Rectal smooth muscle tissue (tissue), 1 donor: ENCODE measurements at regions not wholly inside any gene's neighbourhood (a gene's known extent, or its start where the extent isn't known, plus 50 kb on each side); places are given as distances from the start of the nearest gene placed in this dataset.

ENCODE experiments used
- H3K27ac ChIP-seq: one replicate; pipeline ENCODE4 v1.7.0; 2013; ENCODE audit warnings: low read depth, low read length, inconsistent platforms
- H3K27me3 ChIP-seq: one replicate; pipeline ENCODE4 v1.7.0; 2013; ENCODE audit warnings: low read length; ENCODE audit not compliant: control insufficient read depth, insufficient read depth
- H3K36me3 ChIP-seq: one replicate; pipeline ENCODE4 v1.7.0; 2013; ENCODE audit warnings: low read length; ENCODE audit not compliant: control insufficient read depth, insufficient read depth
- H3K4me1 ChIP-seq: one replicate; pipeline ENCODE4 v1.7.0; 2013; ENCODE audit warnings: low read length; ENCODE audit not compliant: control insufficient read depth, insufficient read depth
- H3K4me3 ChIP-seq: one replicate; pipeline ENCODE4 v1.7.0; 2013; ENCODE audit warnings: low read length
- H3K9ac ChIP-seq: one replicate; pipeline ENCODE4 v1.7.0; 2013; ENCODE audit warnings: low read length

DNA sequence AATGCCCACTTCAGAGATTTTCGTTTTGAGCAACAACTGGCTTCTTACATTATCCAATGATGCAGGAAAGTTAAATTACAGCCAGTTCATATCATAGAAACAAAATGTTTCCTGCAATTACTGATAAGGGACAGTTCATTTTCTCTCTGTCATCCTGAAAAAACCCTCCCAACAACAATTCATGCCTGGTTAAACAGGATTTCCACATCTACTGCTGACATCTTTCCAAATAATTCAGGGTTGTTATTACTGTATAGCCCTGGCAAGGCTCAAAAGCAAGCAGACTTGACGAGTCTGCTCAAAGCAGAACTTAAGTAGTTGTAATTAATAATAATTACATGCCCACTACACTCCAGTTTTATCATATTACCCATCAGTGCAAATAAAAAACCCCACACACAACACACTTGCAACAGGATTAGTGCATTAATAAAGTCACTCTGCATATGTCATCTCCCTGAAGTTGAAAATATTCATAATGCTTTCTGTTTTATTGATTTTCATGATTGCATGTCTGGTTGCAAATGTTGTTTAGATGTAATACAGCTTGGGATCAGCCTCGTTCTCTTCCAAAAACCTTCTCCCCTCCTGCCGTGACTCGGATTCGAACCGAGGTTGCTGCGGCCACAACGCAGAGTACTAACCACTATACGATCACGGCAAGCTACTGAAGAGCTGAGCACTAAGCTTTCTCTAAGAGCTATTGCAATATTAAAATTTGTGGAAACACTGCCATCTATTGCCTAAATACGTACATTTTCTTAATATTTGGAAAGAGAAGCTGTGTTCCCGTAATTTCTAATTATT lies 119.6 kb upstream of the NFIB start:
- Histone ChIP-seq H3K27me3 (no peaks in the 10 kb centered on the region), H3K36me3 (no peaks in the 10 kb centered on the region), H3K9ac (no peak overlapping the region), H3K4me3 (no peak overlapping the region), H3K4me1 (peaks cover 8% of the 10 kb centered on the region), H3K27ac (no peak overlapping the region)

DNA sequence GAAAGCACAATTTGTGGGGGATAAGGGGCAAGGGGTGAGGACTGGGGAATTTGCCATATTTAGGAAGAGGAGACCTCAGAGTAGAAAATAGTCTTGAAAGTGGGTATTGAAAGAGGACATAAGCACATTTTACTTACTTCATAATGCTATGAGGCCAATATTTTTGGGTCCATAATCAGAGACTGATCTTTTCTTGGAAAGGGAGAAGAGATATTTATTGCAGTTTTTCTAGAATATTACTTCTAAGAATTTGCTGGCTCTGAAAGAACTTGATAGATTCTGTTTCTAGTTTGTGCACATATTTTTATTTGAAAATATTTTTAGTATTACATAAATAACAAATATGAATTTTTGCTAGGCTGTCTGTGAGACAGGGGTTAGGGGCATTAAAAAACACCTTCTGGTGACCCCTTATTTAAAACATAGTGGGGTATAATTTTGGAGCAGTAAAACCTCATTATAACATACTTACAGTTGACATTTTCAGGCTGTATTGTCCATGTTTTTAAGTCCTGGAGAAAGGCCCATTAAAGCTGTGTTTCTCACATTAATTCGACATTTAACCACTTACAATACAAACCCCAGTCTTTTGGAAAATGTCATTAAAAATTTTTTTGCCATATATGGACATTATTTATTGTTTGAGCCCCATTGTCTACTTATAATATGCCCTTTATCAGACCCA lies 118.9 kb upstream of the NFIB start:
- Histone ChIP-seq H3K4me3 (no peak overlapping the region), H3K36me3 (no peaks in the 10 kb centered on the region), H3K9ac (no peak overlapping the region), H3K4me1 (peaks cover 8% of the 10 kb centered on the region), H3K27ac (no peak overlapping the region), H3K27me3 (no peaks in the 10 kb centered on the region)

DNA sequence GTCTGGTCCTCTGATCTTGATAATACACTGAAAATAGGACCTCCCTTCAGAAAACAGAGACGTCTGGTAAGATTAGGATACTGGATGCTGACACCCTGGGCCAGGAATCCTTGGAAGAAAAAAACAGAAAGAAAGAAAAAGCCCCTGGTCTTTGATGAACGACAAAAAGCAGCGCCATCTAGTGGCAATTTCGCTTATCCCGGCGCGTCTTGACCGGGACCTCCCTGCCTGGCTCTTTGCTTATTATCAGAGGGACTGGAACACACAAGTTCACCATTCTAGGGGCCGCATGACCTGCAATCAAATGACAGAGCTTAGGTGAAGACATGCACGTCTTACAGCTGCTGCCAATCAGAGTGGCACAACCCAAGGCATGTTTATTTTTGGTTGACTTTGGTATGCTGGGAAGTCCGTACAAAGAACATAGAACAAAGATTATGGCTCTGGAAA lies 114.9 kb upstream of the NFIB start:
- Histone ChIP-seq H3K4me3 (no peak overlapping the region), H3K27me3 (no peaks in the 10 kb centered on the region), H3K9ac (no peak overlapping the region), H3K36me3 (no peaks in the 10 kb centered on the region), H3K4me1 (peaks cover 8% of the 10 kb centered on the region), H3K27ac (no peak overlapping the region)

DNA sequence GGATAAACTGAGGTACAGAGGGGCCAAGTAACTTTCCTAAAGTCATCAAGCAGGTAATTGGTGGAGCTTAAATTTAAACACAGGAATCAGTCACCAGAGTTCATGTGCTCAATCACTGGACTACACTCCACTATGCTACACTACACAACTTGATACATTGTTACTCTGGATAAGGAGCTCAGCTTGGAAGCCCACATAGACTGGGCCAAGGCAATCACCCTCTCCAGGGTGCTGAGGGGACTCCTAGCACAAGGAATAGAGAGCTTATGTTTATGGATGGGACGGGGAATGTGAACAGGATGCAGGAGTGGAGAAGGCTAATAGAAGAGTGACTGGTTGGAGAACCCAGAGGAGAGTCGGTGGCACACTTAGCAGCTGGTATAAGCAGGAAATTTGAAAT lies 113.5 kb upstream of the NFIB start:
- Histone ChIP-seq H3K27me3 (no peaks in the 10 kb centered on the region), H3K36me3 (no peaks in the 10 kb centered on the region), H3K9ac (no peak overlapping the region), H3K4me3 (no peak overlapping the region), H3K27ac (no peak overlapping the region), H3K4me1 (no peaks in the 10 kb centered on the region)

DNA sequence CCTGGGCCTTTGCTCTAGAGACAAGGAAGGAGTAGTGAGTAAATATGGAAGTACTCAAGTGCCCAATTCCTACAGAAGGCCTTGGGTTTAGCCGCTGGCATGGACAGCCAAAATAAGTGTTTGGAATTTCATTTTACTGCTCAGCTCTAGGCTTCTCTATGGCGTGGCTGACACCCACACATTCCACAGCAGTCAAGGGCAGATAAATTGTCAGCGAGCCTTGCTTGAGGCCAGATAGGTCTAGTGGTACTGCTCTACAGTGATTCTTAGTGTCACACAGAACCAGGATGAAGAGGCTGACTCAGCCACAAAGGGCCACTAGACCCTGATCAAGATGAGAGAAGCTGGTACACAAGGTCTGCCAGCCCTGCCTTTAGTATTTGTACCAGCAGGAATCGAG lies 111.0 kb upstream of the NFIB start:
- Histone ChIP-seq H3K4me1 (no peaks in the 10 kb centered on the region), H3K4me3 (no peak overlapping the region), H3K36me3 (no peaks in the 10 kb centered on the region), H3K27me3 (no peaks in the 10 kb centered on the region), H3K9ac (no peak overlapping the region), H3K27ac (no peak overlapping the region)

DNA sequence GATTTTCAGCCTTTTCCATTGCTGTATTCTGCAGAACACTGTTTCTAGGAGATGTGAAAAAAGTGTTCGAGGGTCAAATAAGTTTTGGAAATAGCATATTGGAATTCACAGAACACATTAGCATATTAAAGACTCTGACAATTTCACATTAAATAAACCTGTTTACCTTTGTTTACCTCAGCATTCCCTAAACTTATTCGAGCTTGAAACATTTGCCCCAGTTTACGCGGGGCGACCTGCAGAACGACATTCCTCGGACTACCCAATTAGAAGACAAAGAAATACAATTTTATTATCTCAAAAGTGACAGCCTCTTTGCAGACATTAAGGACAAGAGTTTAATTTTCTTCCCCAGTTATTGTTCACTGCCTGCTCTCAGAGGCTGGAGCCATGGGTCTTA lies 110.3 kb upstream of the NFIB start:
- no peaks in the 10 kb centered on the region for H3K27me3 ChIP-seq
- H3K4me1 ChIP-seq = no peaks in the 10 kb centered on the region
- H3K4me3 ChIP-seq = no peak overlapping the region
- no peak overlapping the region for H3K9ac ChIP-seq
- H3K36me3 ChIP-seq = no peaks in the 10 kb centered on the region
- H3K27ac ChIP-seq = no peak overlapping the region

DNA sequence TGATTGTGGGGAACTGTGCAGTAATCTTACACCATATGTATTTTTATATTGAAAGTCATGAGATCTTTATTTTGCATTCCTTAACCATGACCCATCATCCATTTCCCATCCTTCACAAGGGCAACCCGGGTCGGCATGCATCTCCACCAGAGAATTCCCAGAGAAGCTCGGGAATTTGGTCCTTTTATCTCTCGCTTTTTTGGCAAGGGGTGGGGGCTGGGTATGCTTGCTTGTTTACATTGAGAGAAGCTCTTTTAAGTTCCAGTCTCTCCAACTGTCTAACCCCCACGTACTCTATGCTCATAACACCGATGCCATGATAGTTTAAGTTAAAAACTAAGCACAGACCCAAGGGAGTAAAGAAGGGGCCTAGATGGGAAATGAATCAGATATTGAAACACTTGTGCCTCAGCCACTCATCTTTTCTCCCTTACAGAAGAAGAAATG lies 109.9 kb upstream of the NFIB start:
- no peak overlapping the region for H3K4me3 ChIP-seq
- H3K27ac ChIP-seq = no peak overlapping the region
- H3K9ac ChIP-seq = no peak overlapping the region
- H3K27me3 ChIP-seq = no peaks in the 10 kb centered on the region
- H3K4me1 ChIP-seq = no peaks in the 10 kb centered on the region
- no peaks in the 10 kb centered on the region for H3K36me3 ChIP-seq

DNA sequence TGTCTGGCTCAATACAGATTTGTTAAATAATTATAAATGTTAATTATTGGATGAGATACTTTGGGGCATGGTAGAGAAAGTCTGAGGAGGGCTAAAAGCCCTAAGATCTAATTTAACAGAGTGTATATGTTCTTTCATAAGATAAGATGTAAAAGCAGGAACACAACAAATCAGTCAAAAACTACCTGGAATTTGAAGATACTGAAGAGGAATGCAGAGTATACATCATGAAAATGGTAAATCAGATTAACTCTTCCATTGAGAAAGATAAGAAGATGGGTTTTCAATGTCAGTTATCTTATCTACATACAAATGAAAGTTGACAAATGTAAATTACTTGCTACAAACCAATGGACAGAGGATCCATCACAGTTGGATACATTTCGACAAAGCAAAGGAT lies 107.3 kb upstream of the NFIB start:
- no peaks in the 10 kb centered on the region for H3K36me3 ChIP-seq
- no peak overlapping the region for H3K9ac ChIP-seq
- H3K4me1 ChIP-seq = no peaks in the 10 kb centered on the region
- no peaks in the 10 kb centered on the region for H3K27me3 ChIP-seq
- no peak overlapping the region for H3K27ac ChIP-seq
- no peak overlapping the region for H3K4me3 ChIP-seq

DNA sequence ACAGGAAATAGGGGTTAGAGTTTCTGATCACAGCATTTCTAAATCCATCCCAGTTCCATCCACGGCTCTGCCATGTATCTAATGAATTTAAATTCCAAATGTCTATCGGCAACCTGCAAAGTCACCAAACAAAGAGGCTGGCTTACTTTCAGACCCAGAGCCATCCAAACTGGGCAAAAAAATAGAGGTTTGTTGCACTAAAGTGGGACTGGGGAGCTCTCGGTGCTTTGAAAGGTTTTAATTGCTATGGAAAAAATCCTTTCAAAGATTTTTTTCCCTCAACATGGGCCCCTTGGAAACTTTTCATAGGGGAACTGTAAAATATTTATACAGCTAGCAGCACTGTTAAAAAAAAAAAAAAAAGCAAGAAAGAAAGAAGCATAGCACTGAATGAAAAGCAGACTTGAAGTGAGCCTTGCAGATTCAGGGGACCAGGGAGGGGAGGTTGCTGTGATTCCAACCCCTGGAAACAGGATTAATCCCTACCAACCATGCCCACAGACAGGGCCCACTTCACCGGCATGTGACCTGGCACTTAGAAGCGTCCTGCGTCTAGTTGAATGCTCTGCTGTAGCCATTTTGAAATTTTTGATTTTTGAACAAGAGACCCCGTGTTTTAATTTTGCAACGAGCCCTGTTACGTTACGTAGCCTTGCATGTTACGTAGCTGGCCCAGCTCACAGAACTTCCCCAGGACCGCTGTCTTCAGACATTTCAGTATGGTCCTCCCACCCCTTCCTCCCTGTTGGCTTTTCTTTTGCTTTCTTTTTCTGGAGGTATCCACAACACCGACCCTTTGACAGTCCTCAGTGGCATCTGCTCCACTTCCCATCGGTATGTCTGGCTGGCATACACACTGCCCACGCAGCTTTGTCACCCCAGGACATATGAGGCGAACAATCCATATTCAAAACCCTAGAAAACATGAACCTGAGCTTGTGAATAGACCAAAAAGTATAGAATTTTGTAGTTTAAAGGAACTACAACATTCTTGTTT lies 105.3 kb upstream of the NFIB start:
- no peaks in the 10 kb centered on the region for H3K27me3 ChIP-seq
- no peaks in the 10 kb centered on the region for H3K4me1 ChIP-seq
- H3K9ac ChIP-seq = no peak overlapping the region
- H3K36me3 ChIP-seq = no peaks in the 10 kb centered on the region
- H3K27ac ChIP-seq = no peak overlapping the region
- H3K4me3 ChIP-seq = peak overlapping the region; percentile 10

DNA sequence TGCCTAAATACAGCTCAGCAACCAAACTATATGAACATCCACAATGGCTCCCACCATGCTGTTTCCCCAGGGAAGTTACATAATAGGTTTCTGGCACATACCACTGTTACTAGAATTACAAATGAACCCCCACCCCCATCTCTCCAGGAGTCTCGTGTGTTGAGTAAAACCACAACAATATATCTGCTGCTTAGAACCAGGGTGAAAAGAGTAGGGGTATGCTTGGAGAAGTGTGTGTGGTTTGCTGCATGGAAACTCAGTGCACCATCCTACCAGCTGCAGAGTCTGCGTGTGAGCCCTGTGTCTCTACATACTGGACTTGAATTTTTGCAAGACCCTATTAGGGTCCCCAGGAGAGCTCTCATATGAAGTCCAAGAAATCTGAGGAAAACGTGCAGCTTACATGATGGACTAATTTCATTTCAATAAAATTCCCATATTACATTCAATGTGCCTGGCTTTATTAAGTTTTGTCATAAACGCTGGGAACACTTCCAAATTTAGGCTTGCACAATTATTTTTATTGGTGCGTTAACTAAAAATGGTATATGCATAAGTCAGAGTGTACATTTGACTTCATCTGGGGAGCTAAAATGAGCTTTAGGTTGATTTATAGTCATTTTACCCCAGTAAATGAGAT lies 104.5 kb upstream of the NFIB start:
- Histone ChIP-seq H3K4me1 (no peaks in the 10 kb centered on the region), H3K9ac (no peak overlapping the region), H3K27me3 (no peaks in the 10 kb centered on the region), H3K27ac (no peak overlapping the region), H3K4me3 (no peak overlapping the region), H3K36me3 (no peaks in the 10 kb centered on the region)

DNA sequence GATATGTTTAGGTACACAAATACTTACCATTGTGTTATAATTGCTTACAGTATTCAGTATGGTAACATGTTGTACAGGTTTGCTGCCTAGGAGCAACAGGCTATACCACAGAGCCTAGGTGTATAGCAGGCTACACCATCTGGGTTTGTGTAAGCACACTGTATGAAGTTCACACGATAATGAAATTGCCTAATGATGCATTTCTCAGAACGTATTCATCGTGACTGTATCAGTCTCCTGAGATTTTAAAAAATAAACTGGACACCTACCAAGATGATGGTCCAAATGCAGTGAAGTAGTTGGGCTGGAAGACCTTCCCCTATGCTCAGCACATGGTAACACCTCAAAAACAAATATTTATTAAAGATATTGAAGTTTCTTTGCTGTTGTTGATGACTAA lies 103.3 kb upstream of the NFIB start:
- Histone ChIP-seq H3K4me1 (no peaks in the 10 kb centered on the region), H3K27me3 (no peaks in the 10 kb centered on the region), H3K27ac (no peak overlapping the region), H3K36me3 (no peaks in the 10 kb centered on the region), H3K9ac (no peak overlapping the region), H3K4me3 (no peak overlapping the region)

DNA sequence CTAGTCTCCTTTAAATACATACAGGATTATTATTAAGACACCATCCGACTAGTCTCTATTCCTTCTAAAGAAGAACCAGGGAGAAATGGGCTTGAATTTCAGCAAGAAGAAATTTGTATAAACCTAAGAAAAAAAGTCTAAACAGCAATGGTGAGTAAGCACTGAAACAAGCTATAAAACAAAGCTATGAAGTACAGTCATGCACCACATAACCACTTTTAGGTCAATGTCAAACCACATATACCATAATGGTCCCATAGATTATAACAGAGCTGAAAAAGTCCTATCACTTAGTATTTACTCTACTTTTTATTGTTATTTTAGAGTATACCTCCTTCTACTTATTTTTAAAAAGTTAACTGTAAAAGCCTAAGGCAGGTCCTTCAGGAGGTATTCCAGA lies 102.0 kb upstream of the NFIB start:
- Histone ChIP-seq H3K4me1 (no peaks in the 10 kb centered on the region), H3K9ac (no peak overlapping the region), H3K27ac (no peak overlapping the region), H3K4me3 (no peak overlapping the region), H3K27me3 (no peaks in the 10 kb centered on the region), H3K36me3 (no peaks in the 10 kb centered on the region)
